OCI-LY1 (cell line): ENCODE measurements at regions not wholly inside any gene's neighbourhood (a gene's known extent, or its start where the extent isn't known, plus 50 kb on each side); places are given as distances from the start of the nearest gene placed in this dataset.
A peak's percentile ranks its signal among the peaks of the same experiment; 100 is the strongest.

Source experiments
- H2AFZ ChIP-seq: fragments of 200-600 bp; sonication (generic), shearing (Covaris generic); 2 replicates; pipeline ENCODE4 v1.6.0; 2014; ENCODE audit warnings: antibody characterized with exemption, mild to moderate bottlenecking, low read length
- H3F3A ChIP-seq: fragments of 200-600 bp; sonication (generic), shearing (Covaris generic); 2 replicates; pipeline ENCODE4 v1.6.0; 2014; ENCODE audit warnings: mild to moderate bottlenecking, antibody characterized with exemption, low read length, moderate library complexity; ENCODE audit not compliant: insufficient read depth
- H3K27ac ChIP-seq: fragments of 200-600 bp; sonication (generic); 2 replicates; pipeline ENCODE4 v1.5.1; 2014; ENCODE audit warnings: low read length, mixed run types, mild to moderate bottlenecking, low read depth; ENCODE audit not compliant: poor library complexity, severe bottlenecking
- H3K27me3 ChIP-seq: fragments of 200-600 bp; sonication (generic); 2 replicates; pipeline ENCODE4 v1.6.0; 2014; ENCODE audit warnings: antibody characterized with exemption, mild to moderate bottlenecking, low read length, moderate library complexity; ENCODE audit not compliant: insufficient read depth
- H3K36me3 ChIP-seq: fragments of 200-600 bp; sonication (generic); 2 replicates; pipeline ENCODE4 v1.6.1; 2014; ENCODE audit warnings: mild to moderate bottlenecking, antibody characterized with exemption, low read length, moderate library complexity, mixed read lengths; ENCODE audit not compliant: insufficient read depth
- H3K4me1 ChIP-seq: fragments of 200-600 bp; sonication (generic); 2 replicates; pipeline ENCODE4 v1.5.1; 2014; ENCODE audit warnings: mild to moderate bottlenecking, low read length, moderate library complexity; ENCODE audit not compliant: insufficient read depth, severe bottlenecking
- H3K4me2 ChIP-seq: fragments of 200-600 bp; sonication (generic), shearing (Covaris generic); 2 replicates; pipeline ENCODE4 v1.6.1; 2014; ENCODE audit warnings: low read length
- H3K4me3 ChIP-seq: fragments of 200-600 bp; sonication (generic); 2 replicates; pipeline ENCODE4 v1.5.1; 2014; ENCODE audit warnings: low read length, low read depth, mild to moderate bottlenecking, mixed read lengths; ENCODE audit not compliant: poor library complexity, severe bottlenecking
- H3K79me2 ChIP-seq: fragments of 200-600 bp; shearing (Covaris generic); 2 replicates; pipeline ENCODE4 v1.6.1; 2016; ENCODE audit warnings: mixed run types, low read length, mixed read lengths; ENCODE audit not compliant: insufficient read depth
- H3K9ac ChIP-seq: fragments of 200-600 bp; sonication (generic), shearing (Covaris generic); 2 replicates; pipeline ENCODE4 v1.6.1; 2014; ENCODE audit warnings: mild to moderate bottlenecking, low read length, mixed read lengths
- H3K9me2 ChIP-seq: fragments of 200-600 bp; sonication (generic), shearing (Covaris generic); 2 replicates; pipeline ENCODE4 v1.6.1; 2014; ENCODE audit warnings: low read depth, mild to moderate bottlenecking, low read length, mixed read lengths
- H3K9me3 ChIP-seq: fragments of 200-600 bp; shearing (Covaris generic); 2 replicates; pipeline ENCODE4 v1.6.1; 2014; ENCODE audit warnings: low read length, mixed read lengths
- H4K20me1 ChIP-seq: fragments of 200-600 bp; sonication (generic), shearing (Covaris generic); 2 replicates; pipeline ENCODE4 v1.6.0; 2016; ENCODE audit warnings: mild to moderate bottlenecking, low read length; ENCODE audit not compliant: insufficient read depth
- EZH2 ChIP-seq: fragments of 200-600 bp; sonication (generic), shearing (Covaris generic); IDR thresholded peaks from 2 replicates; pipeline ENCODE4 v1.8.0; 2017; ENCODE audit warnings: borderline replicate concordance, mixed run types, mild to moderate bottlenecking, antibody characterized with exemption, low read length, moderate library complexity, mixed read lengths
- TF ChIP-seq, protein P1 (sequence below): fragments of 200-600 bp; sonication (generic), shearing (Covaris generic); IDR thresholded peaks from 2 replicates; pipeline ENCODE4 v1.5.1; 2017; ENCODE audit warnings: mild to moderate bottlenecking, antibody characterized with exemption, low read length, moderate library complexity, mixed read lengths

DNA sequence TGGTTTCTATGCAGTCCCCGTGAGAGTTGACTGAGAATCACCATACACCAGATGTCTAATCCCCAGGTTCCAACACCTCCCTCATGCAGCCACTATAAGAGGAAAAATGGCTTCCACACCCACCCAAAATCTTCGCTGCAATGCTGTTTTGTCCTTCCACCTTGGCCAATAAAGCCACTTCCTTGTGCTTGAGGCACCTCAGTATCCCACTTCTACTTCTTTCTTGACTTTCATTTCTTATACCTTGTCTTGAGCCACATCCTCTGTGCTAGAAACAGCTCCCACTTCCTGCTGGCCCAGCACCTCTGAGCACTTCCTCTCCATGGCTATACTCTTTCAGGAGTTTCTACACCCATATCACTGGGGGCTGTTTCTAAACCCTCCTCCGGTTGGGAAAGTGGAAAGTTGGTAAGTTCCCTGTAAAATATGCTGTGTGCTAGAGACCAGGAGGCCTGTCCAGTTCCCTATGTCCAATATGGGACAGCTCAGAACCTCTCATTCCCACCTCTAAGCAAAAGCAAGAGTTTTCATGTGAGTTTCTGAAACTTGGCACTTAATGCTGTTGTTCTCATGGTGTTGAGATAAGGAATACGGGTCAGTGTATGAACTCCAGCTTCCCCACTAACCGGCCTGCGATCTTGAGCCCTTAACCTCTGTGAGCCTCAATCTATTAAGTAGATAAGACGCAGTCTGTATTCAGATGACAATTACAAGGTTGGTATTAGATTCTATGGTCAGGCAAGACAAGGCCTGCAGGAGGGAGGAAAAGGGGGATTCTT lies 209.1 kb upstream of the ID2 start:
- H3K4me3 ChIP-seq = no peak overlapping the region
- H3K36me3 ChIP-seq = 0 out of 2 replicates have a peak, but pooled peaks cover 7% of the 10 kb centered on the region
- no peaks in the 10 kb centered on the region for H3K79me2 ChIP-seq
- H3K4me1 ChIP-seq = peaks cover 48% of the 10 kb centered on the region
- no peaks in the 10 kb centered on the region for H4K20me1 ChIP-seq
- TF ChIP-seq EZH2 = no peak
- TF ChIP-seq, protein P1, sequence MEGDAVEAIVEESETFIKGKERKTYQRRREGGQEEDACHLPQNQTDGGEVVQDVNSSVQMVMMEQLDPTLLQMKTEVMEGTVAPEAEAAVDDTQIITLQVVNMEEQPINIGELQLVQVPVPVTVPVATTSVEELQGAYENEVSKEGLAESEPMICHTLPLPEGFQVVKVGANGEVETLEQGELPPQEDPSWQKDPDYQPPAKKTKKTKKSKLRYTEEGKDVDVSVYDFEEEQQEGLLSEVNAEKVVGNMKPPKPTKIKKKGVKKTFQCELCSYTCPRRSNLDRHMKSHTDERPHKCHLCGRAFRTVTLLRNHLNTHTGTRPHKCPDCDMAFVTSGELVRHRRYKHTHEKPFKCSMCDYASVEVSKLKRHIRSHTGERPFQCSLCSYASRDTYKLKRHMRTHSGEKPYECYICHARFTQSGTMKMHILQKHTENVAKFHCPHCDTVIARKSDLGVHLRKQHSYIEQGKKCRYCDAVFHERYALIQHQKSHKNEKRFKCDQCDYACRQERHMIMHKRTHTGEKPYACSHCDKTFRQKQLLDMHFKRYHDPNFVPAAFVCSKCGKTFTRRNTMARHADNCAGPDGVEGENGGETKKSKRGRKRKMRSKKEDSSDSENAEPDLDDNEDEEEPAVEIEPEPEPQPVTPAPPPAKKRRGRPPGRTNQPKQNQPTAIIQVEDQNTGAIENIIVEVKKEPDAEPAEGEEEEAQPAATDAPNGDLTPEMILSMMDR = no peak
- H2AFZ ChIP-seq = no peak overlapping the region
- no peak overlapping the region for H3K4me2 ChIP-seq
- H3K27me3 ChIP-seq = no peaks in the 10 kb centered on the region
- H3K9ac ChIP-seq = no peak overlapping the region
- H3K9me2 ChIP-seq = no peaks in the 10 kb centered on the region
- H3K9me3 ChIP-seq = no peaks in the 10 kb centered on the region
- H3K27ac ChIP-seq = peak overlapping the region; percentile 20
- H3F3A ChIP-seq = no peaks in the 10 kb centered on the region

DNA sequence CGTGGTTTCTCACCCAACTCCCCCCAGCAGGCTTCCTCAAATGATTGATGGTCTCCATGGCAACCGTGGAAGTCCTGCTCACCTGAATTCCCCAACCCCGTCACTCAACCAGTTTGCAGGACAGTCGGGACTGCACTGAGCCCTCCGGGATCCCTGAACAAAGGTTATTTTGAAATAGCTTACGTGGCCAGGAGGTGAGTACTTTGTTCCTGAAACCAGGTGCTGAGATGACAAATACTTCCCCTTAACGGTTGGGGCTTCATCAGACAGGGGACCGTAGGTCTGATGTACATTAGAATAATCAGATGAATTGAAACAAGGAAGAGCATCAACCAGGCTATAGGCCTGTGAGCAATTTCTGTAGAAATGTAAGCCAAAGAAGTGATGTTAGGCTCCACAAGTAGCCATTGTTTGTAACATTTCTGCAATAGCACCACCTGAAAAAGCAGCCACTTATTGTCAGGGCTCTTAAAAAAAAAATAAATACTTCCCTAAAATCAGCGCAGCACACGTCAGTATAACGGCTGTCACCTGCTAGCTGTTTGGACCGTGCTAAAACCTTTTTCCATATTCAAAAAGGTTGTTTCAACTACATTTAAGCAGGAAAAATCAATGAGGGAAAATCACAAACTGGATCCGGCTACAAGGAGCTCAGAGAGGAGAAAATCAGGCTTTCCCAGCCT lies 206.4 kb upstream of the ID2 start:
- Histone ChIP-seq H2AFZ (no peak overlapping the region), H3K4me1 (peaks cover 72% of the 10 kb centered on the region), H3K4me2 (peak overlapping the region; percentile 48), H3K9me2 (no peaks in the 10 kb centered on the region), H3K79me2 (no peaks in the 10 kb centered on the region), H3K4me3 (peak overlapping the region; percentile 17), H3F3A (no peaks in the 10 kb centered on the region), H4K20me1 (no peaks in the 10 kb centered on the region), H3K27ac (peak overlapping the region; percentile 94), H3K9ac (peak overlapping the region; percentile 52), H3K9me3 (no peaks in the 10 kb centered on the region), H3K36me3 (no peaks in the 10 kb centered on the region), H3K27me3 (no peaks in the 10 kb centered on the region)
- TF ChIP-seq, protein P1 = no peak
- TF ChIP-seq EZH2 = no peak

DNA sequence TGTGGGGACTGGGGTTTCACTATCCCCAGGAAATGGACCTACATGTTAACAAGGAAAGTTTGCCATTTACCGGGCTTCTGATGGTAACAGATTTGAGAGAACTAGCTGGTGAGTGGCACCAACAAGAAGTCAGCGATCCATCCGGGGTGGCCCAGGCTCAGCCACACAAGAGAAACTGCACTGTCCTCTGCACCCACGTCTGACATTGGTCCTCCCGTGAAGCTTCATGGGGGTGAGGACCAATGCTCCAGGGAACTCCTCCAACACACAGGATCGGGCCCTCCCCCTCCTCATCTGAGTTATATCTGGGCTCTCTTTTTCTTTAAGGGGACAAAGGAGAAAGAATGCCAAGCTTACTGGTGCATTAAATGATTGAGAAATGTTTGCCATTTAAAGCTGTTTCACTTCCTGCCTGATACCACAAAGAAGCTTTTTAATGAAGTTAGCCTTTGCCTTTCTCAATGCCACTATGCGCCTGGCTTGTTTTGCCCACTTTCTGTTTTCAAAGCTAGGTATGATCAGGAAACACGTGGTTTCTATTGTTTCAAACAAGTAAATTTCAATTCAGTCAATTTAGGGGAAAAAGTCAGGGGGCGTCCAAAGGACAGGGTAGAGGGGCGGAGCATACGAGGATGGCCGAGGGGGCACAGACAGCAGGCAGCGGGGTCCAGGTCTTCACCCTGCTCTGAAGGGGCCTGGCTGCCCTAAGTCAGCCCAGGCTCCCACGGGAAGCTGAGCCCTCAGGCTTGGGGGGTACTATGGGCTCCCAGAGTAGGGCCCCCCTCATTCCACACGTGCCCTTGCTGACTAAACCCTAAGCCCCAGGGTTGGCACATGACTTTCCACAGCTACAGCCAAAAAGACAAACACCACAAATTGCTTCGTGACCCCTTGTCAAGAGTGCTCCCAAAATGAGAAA lies 204.0 kb upstream of the ID2 start:
- H3K27me3 ChIP-seq = no peaks in the 10 kb centered on the region
- TF ChIP-seq EZH2 = no peak
- TF ChIP-seq, protein P1 = no peak
- peak overlapping the region; percentile 94 for H3K27ac ChIP-seq
- H2AFZ ChIP-seq = no peak overlapping the region
- H3K9me3 ChIP-seq = no peaks in the 10 kb centered on the region
- H3K9me2 ChIP-seq = no peaks in the 10 kb centered on the region
- peak overlapping the region; percentile 65 for H3K4me2 ChIP-seq
- peaks cover 84% of the 10 kb centered on the region for H3K4me1 ChIP-seq
- H3F3A ChIP-seq = no peaks in the 10 kb centered on the region
- no peaks in the 10 kb centered on the region for H3K36me3 ChIP-seq
- peak overlapping the region; percentile 35 for H3K4me3 ChIP-seq
- H4K20me1 ChIP-seq = no peaks in the 10 kb centered on the region
- H3K79me2 ChIP-seq = no peaks in the 10 kb centered on the region
- H3K9ac ChIP-seq = peak overlapping the region; percentile 51
